ENCODE measurements at regions not wholly inside any gene's neighbourhood (a gene's known extent, or its start where the extent isn't known, plus 50 kb on each side); places are given as distances from the start of the nearest gene placed in this dataset.

DNA sequence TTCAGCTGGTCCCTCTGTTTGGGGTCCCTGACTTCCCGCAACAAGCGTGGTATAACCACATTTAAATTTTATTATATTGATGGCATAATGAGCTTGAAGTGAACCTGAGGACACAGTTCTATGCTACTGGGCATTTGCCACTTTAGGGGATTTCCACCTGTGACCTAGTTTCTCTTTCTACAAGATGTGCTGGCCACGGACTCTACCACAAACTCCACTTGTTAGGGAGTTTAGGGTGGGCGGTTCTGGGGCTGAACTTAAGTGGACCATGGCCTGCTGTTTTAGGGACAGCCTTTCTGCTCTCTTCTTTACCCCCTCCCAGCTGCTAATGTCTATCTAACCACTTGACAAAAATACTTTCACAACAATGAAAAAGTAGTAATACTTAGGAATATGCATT lies 1199.1 kb downstream of the SI start:
- Histone ChIP-seq H3K79me2 (ENCODE audit: insufficient read depth, low read depth) (no peaks in the 10 kb centered on the region), H4K20me1 (ENCODE audit: insufficient read depth) (no peaks in the 10 kb centered on the region), H3K4me2 (peak overlapping the region; percentile 36; the same call in 1 of the 2 replicates)

GRCh38 chr3:163878396-163878795 lies 1199.9 kb downstream of the SI start:
- H3K27ac ChIP-seq: no peak overlapping the region
- no peak overlapping the region for H3K4me3 ChIP-seq (IDR thresholded peaks at IDR 0.05; ENCODE audit: insufficient read depth, low read depth, low read length)
- H4K20me1 ChIP-seq (ENCODE audit: insufficient read depth): no peaks in the 10 kb centered on the region
- H3K9ac ChIP-seq: no peak overlapping the region
- H3K4me2 ChIP-seq: no peak overlapping the region; the same call in 1 of the 2 replicates
- H3K79me2 ChIP-seq (ENCODE audit: insufficient read depth, low read depth): no peaks in the 10 kb centered on the region
- no peaks in the 10 kb centered on the region for H3K27me3 ChIP-seq (ENCODE audit: insufficient read depth, low read depth)
- no peak overlapping the region for H2AFZ ChIP-seq (ENCODE audit: low read depth)
- H3K36me3 ChIP-seq (ENCODE audit: insufficient read depth): no peaks in the 10 kb centered on the region
- H3K4me1 ChIP-seq (ENCODE audit: low read depth, poor library complexity, severe bottlenecking): peaks cover 32% of the 10 kb centered on the region
- TF ChIP-seq, protein P1, sequence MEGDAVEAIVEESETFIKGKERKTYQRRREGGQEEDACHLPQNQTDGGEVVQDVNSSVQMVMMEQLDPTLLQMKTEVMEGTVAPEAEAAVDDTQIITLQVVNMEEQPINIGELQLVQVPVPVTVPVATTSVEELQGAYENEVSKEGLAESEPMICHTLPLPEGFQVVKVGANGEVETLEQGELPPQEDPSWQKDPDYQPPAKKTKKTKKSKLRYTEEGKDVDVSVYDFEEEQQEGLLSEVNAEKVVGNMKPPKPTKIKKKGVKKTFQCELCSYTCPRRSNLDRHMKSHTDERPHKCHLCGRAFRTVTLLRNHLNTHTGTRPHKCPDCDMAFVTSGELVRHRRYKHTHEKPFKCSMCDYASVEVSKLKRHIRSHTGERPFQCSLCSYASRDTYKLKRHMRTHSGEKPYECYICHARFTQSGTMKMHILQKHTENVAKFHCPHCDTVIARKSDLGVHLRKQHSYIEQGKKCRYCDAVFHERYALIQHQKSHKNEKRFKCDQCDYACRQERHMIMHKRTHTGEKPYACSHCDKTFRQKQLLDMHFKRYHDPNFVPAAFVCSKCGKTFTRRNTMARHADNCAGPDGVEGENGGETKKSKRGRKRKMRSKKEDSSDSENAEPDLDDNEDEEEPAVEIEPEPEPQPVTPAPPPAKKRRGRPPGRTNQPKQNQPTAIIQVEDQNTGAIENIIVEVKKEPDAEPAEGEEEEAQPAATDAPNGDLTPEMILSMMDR (conservative IDR thresholded peaks at IDR 0.05; ENCODE audit: low read depth, low read length): no peak

More for the DNA sequence above, 1199.1 kb downstream of the SI start:
- H3K9ac ChIP-seq: no peak overlapping the region
- H3K27me3 ChIP-seq (ENCODE audit: insufficient read depth, low read depth): no peaks in the 10 kb centered on the region
- no peak overlapping the region for H2AFZ ChIP-seq (ENCODE audit: low read depth)
- TF ChIP-seq, protein P1 (conservative IDR thresholded peaks at IDR 0.05; ENCODE audit: low read depth, low read length): no peak
- peak overlapping the region; percentile 14 for H3K27ac ChIP-seq
- H3K4me3 ChIP-seq (IDR thresholded peaks at IDR 0.05; ENCODE audit: insufficient read depth, low read depth, low read length): no peak overlapping the region
- H3K4me1 ChIP-seq (ENCODE audit: low read depth, poor library complexity, severe bottlenecking): peaks cover 32% of the 10 kb centered on the region
- H3K36me3 ChIP-seq (ENCODE audit: insufficient read depth): no peaks in the 10 kb centered on the region

GRCh38 chr3:163877805-163878204 lies 1200.5 kb downstream of the SI start:
- Histone ChIP-seq H3K4me3 (IDR thresholded peaks at IDR 0.05; ENCODE audit: insufficient read depth, low read depth, low read length) (no peak overlapping the region), H3K36me3 (ENCODE audit: insufficient read depth) (no peaks in the 10 kb centered on the region), H3K4me2 (no peak overlapping the region; the same call in 1 of the 2 replicates), H3K9ac (no peak overlapping the region), H4K20me1 (ENCODE audit: insufficient read depth) (no peaks in the 10 kb centered on the region), H3K27ac (no peak overlapping the region), H3K4me1 (ENCODE audit: low read depth, poor library complexity, severe bottlenecking) (peaks cover 32% of the 10 kb centered on the region), H3K27me3 (ENCODE audit: insufficient read depth, low read depth) (no peaks in the 10 kb centered on the region), H3K79me2 (ENCODE audit: insufficient read depth, low read depth) (no peaks in the 10 kb centered on the region), H2AFZ (ENCODE audit: low read depth) (no peak overlapping the region)
- TF ChIP-seq, protein P1 (conservative IDR thresholded peaks at IDR 0.05; ENCODE audit: low read depth, low read length): no peak

DNA sequence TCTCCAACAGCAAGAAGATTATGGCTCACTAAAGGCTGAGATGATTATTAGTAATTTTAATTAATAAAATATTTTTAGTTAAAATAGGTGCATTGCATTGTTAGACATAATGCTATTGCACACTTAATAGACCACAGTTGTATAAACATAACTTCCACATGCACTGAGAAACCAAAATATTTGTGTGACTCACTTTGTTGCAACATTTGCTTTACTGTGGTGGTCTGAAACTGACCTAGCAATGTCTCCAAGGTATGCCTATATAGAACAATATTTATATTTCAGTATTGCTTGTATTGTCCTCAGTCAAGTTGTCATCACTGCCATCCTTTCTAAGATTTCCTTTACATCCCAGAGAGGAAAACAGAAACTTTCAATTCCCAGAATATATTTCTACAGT lies 1215.2 kb downstream of the SI start:
- Histone ChIP-seq H3K79me2 (ENCODE audit: insufficient read depth, low read depth) (no peaks in the 10 kb centered on the region), H3K4me1 (ENCODE audit: low read depth, poor library complexity, severe bottlenecking) (no peaks in the 10 kb centered on the region), H3K9ac (no peak overlapping the region), H3K4me2 (no peak overlapping the region), H2AFZ (ENCODE audit: low read depth) (no peak overlapping the region), H3K27me3 (ENCODE audit: insufficient read depth, low read depth) (no peaks in the 10 kb centered on the region), H3K27ac (no peak overlapping the region), H3K4me3 (IDR thresholded peaks at IDR 0.05; ENCODE audit: insufficient read depth, low read depth, low read length) (no peak overlapping the region), H4K20me1 (ENCODE audit: insufficient read depth) (no peaks in the 10 kb centered on the region), H3K36me3 (ENCODE audit: insufficient read depth) (no peaks in the 10 kb centered on the region)
- TF ChIP-seq, protein P1 (conservative IDR thresholded peaks at IDR 0.05; ENCODE audit: low read depth, low read length): no peak

Measured in KMS-11 (cell line).